Panc1 (cell line): ENCODE measurements at regions not wholly inside any gene's neighbourhood (a gene's known extent, or its start where the extent isn't known, plus 50 kb on each side); places are given as distances from the start of the nearest gene placed in this dataset.

Experiments used
- POLR2AphosphoS5 ChIP-seq: IDR thresholded peaks from 2 replicates; pipeline ENCODE4 v1.6.1; 2012; ENCODE audit warnings: mild to moderate bottlenecking, low read depth, low read length, moderate library complexity
- SIN3A ChIP-seq: IDR thresholded peaks from 2 replicates; pipeline ENCODE4 v1.6.1; 2012; ENCODE audit warnings: low read depth, mild to moderate bottlenecking, low read length, moderate library complexity, borderline replicate concordance; ENCODE audit not compliant: insufficient read depth
- TF ChIP-seq, protein P1 (sequence below): fragments of 450-650 bp; IDR thresholded peaks from 2 replicates; pipeline ENCODE4 v1.5.1; 2017; ENCODE audit warnings: mild to moderate bottlenecking

DNA sequence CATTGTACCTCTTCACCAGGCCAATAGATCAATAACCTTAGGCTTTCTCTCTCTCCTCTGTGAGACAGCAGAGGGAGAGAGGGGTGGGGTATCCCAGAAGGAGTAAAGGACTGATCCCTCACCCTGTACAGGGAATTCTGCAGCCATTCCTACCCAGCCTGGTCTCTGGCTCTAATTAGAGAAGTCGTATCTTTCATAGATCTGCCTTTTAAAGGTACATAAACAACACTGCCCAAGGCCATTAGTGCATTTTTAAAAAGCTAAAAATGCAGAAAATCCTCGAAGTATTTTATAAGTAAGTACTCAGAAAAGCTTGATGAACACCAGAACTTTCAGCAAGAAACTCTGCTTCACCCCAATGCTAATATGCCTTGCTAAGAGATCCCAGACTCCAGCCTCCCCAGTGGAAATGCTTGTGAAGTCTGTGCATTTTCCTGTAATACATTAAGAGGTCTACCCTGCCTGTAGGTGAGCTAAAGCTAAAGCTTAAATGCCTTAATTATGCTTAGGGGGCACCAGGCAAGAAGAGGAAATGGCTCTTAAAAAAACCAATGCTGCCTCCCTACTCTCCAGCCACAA is 200.0 kb upstream of the ANKRD55 start:
- TF ChIP-seq, protein P1, sequence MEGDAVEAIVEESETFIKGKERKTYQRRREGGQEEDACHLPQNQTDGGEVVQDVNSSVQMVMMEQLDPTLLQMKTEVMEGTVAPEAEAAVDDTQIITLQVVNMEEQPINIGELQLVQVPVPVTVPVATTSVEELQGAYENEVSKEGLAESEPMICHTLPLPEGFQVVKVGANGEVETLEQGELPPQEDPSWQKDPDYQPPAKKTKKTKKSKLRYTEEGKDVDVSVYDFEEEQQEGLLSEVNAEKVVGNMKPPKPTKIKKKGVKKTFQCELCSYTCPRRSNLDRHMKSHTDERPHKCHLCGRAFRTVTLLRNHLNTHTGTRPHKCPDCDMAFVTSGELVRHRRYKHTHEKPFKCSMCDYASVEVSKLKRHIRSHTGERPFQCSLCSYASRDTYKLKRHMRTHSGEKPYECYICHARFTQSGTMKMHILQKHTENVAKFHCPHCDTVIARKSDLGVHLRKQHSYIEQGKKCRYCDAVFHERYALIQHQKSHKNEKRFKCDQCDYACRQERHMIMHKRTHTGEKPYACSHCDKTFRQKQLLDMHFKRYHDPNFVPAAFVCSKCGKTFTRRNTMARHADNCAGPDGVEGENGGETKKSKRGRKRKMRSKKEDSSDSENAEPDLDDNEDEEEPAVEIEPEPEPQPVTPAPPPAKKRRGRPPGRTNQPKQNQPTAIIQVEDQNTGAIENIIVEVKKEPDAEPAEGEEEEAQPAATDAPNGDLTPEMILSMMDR, result no peak
- TF ChIP-seq POLR2AphosphoS5, result no peak
- no peak for TF ChIP-seq SIN3A
